ENCODE measurements at regions not wholly inside any gene's neighbourhood (a gene's known extent, or its start where the extent isn't known, plus 50 kb on each side); places are given as distances from the start of the nearest gene placed in this dataset.

- TF ChIP-seq, protein P1, sequence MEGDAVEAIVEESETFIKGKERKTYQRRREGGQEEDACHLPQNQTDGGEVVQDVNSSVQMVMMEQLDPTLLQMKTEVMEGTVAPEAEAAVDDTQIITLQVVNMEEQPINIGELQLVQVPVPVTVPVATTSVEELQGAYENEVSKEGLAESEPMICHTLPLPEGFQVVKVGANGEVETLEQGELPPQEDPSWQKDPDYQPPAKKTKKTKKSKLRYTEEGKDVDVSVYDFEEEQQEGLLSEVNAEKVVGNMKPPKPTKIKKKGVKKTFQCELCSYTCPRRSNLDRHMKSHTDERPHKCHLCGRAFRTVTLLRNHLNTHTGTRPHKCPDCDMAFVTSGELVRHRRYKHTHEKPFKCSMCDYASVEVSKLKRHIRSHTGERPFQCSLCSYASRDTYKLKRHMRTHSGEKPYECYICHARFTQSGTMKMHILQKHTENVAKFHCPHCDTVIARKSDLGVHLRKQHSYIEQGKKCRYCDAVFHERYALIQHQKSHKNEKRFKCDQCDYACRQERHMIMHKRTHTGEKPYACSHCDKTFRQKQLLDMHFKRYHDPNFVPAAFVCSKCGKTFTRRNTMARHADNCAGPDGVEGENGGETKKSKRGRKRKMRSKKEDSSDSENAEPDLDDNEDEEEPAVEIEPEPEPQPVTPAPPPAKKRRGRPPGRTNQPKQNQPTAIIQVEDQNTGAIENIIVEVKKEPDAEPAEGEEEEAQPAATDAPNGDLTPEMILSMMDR (IDR thresholded peaks at IDR 0.05) = no peak
- no peak for TF ChIP-seq EZH2phosphoT487 (IDR thresholded peaks at IDR 0.05)
These were observed 101.8 kb upstream of the NPY2R start for GRCh38 chr4:155106629-155107028.
